NCI-H2081 treated with DMSO at 0.1 percent for 48 hours (cell line): ENCODE measurements at regions not wholly inside any gene's neighbourhood (a gene's known extent, or its start where the extent isn't known, plus 50 kb on each side); places are given as distances from the start of the nearest gene placed in this dataset.
"Not testable (repeated sequence)": the region's sequence is repeated elsewhere in the genome, so short reads cannot be mapped to it uniquely, and the experiment has no call there.

Experiments used
- DNase-seq: peaks from one replicate; lab custom pipeline; 2025; lab: John Stamatoyannopoulos, UW

GRCh38 chr4:20196476-20196875 lies 55.2 kb upstream of the SLIT2 start:
- no peak for DNase-seq

GRCh38 chr4:20195071-20195885 lies 56.4 kb upstream of the SLIT2 start:
- DNase-seq = no peak

GRCh38 chr4:20194123-20195013 lies 57.3 kb upstream of the SLIT2 start:
- no peak for DNase-seq

DNA sequence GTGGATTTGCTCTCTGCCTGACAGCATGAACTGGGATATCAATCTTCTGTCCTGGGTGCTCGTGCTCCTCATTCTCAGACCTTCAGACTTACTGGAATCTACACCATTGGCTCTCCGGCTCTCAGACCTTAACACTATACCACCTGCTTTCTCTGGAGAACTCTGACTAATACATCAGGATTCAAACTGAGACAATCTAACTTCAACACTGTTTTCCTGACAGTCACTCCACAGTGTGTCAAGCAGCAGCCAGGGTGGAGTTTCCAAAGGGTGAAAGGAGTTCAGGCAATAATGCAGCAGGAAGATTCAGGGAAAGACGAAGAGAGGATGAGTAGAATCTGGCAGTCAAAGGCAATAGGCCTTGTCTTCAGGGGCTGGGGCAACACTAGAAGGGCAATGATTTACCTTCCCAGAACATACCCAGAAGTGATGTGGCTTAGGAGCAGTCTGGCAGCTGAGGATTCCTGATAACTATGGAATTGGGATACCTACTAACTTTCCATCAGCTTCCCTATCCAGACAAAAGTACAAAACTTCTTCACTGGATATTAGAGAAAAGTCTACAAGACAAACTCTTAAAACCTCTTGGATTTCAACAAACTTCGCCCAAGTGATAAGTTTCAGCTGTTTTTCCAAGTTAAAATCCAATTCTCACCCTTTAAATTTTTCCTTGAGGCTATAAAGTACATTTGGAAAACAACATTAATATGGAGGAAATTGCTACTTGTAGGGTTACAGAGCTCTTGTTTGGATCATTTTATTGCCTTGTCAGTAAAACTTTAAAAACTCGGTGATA lies 58.4 kb upstream of the SLIT2 start:
- no peak for DNase-seq

DNA sequence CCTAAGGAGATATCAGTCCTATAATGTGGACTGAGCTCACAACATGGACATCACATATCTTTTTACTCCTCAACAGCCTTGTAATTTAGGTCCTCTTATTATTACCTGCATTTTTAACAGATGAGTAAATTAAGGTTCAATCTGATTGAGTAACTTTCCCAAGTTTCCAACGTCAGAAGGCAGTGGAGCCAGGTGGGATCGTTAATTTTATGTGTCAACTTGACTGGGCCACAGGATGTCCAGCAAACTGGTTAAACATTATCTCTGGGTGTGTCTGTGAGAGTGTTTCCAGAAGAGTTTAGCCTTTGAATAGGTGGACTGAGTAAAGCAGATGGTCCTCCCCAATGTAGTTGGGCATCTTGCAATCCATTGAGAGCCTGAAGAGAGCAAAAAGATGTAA lies 59.0 kb upstream of the SLIT2 start:
- DNase-seq = no peak

DNA sequence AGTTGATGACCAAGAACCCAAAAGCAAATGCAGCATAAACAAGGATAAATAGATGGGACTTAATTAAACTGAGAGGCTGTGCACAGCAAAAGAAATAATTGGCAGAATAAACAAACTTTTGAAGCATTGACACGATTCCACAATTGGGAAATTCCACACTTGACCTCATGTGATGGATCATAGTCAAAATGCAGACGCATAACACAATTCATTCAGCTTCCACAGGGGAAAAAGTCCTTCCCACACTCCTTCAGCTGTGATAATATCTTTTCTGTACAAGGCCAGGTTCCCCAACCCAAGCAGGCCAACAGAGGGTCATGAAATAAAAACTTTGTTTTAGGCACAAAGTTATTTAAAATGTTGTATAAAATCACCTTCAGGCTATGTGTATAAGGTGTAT lies 66.6 kb upstream of the SLIT2 start:
- DNase-seq = no peak

DNA sequence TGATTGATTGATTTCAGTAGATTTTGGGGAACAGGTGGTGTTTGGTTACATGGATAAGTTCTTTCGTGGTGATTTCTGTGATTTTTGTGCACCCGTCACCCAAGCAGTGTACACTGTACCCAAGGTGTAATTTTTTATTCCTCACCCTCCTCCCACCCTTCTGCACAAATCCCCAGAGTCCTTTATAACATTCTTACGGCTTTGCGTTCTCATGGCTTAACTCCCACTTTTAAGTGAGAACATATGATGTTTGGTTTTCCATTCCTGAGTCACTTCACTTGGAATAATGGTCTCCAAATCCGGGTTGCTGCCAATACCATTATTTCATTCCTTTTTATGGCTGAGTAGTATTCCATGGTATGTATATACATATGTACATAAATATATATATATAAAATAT lies 68.6 kb upstream of the SLIT2 start:
- not testable (repeated sequence) for DNase-seq

GRCh38 chr4:20181926-20182325 lies 69.8 kb upstream of the SLIT2 start:
- DNase-seq = no peak

DNA sequence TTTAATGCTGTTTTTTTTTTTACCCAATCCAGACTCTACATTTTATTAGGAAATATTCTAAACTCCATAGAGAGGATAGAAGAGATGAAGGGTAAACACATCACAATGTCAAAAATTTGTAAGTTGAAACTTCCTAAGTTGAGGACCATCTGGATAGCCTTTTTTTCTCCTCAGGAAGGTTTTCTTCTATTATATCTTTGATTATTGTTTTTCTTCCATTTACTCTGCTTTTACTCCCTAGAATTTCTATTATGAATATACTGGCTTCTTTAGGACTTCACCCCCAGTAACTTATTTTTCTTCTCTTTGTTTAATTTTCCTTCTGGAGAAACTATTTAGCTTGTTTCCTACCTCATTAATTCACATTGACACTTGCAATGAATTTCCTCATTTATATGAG lies 71.2 kb upstream of the SLIT2 start:
- DNase-seq = no peak

DNA sequence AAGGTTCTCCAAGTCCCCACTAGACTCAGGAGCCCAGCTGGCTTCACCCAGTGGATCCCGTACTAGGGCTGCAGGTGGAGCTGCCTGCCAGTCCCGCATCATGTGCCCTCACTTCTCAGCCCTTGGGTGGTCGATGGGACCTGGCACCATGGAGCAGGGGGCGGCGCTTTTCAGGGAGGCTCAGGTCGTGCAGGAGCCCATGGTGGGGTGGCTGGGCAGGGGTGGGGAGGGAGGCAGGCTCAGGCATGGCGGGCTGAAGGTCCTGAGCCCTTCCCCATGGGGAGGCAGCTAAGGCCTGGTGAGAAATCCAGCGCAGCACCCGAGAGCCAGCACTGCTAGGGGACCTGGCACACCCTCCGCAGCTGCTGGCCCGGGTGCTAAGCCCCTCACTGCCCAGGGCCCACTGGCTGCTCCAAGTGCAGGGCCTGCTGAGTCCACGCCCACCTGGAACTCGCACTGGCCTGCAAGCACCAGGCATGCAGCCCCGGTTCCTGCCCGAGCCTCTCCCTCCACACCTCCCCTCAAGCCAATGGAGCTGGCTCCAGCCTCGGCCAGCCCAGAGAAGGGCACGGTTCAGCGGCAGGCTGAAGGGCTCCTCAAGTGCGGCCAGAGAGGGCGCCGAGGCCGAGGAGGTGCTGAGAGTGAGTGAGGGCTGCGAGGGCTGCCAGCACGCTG lies 72.7 kb upstream of the SLIT2 start:
- no peak for DNase-seq

DNA sequence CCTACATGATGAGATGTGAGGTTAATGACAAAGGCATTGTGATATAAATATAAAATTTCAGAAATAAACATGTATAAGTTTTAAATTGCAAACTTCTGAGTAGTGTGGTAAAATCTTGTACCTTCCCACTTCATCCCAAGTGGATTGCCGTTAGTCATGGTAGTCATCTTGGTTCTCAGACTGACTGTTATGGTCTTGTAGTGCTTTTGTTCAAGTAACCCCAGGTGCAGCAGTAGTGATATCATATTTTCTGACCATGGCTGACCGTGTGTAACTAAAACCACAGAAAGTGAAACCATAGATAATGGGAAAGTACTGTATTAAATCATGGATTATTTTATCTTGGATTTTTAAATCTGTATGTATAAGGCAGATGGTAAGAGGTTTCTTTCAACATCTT lies 74.8 kb upstream of the SLIT2 start:
- no peak for DNase-seq

DNA sequence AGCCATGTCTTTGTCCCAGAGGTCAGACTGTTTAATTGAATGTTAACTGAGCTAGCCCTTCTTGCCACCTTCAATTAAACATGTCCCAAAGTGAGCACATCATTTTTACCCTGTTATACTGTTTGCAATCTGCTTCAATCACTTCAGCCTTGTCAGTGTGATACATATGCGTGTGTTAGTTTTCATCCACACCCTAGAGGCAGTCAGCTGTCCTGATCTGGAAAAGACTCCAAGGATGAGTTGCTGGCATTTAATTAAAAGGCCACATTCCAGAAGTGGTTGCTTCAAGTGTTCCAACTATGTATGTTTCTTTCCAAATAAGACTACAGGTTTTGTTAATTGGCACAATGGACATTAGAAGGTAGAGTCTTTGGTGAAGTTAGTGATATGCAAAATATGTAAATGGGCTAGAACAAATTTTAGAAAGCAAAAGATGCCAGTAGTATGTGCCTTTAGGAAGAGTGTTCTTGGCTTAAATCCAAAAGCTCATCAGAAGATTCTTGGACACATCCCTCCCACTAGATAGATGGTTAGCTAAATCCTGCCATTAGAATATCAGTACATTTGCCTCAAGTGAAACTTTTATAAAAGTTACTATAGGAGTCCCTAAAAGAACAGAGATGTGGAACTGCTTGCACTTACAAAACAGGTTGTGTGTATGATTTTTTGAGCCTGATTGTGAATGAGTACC lies 79.5 kb upstream of the SLIT2 start:
- DNase-seq = no peak

- DNase-seq = no peak
Measured at GRCh38 chr4:20166544-20166943, 85.2 kb upstream of the SLIT2 start.

- no peak for DNase-seq
Measured at GRCh38 chr4:20159516-20159915, 92.2 kb upstream of the SLIT2 start.

GRCh38 chr4:20158195-20158594 lies 93.5 kb upstream of the SLIT2 start:
- no peak for DNase-seq

DNA sequence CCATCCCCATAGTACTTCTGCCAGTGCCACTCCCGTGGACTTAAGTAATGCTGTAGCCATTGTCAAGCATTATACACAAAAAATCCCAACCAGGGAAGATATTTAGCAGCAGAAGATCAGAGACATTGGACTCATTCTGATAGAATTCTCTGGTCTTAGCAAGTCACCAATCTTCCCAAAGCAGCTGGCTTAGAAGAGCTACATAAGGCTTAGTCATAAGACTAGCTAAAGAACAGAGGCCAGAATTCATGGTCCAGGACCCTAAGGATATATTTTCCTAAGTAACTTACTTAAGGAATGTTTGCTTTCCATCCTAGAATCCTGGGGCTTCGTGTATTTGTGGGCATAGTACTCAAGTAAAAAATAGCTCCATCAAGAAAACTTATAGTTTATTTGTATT lies 100.3 kb upstream of the SLIT2 start:
- DNase-seq = no peak

DNA sequence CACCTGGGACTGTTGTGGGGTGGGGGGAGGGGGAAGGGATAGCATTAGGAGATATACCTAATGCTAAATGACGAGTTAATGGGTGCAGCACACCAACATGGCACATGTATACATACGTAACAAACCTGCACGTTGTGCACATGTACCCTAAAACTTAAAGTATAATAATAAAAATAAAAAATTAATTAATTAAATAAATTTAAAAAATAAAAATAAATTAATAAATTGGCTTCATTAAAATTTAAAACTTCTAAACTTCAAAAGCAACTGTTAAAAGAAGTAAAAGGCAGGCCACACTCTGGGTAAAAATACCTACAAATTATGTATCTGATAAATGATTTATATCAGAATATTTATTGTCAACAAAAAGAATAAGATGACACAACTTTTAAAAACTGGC lies 102.6 kb upstream of the SLIT2 start:
- not testable (repeated sequence) for DNase-seq

GRCh38 chr4:20137176-20137575 lies 114.5 kb upstream of the SLIT2 start:
- DNase-seq = no peak

- no peak for DNase-seq
Measured at GRCh38 chr4:20127626-20128025, 124.1 kb upstream of the SLIT2 start.

- no peak for DNase-seq
Measured at GRCh38 chr4:20126906-20127305, 124.8 kb upstream of the SLIT2 start.

- no peak for DNase-seq
Measured at GRCh38 chr4:20124317-20125026, 127.2 kb upstream of the SLIT2 start.
